Type B pancreatic cell (in vitro differentiated cells): ENCODE measurements at regions not wholly inside any gene's neighbourhood (a gene's known extent, or its start where the extent isn't known, plus 50 kb on each side); places are given as distances from the start of the nearest gene placed in this dataset.

Experiments used
- DNase-seq: peaks from one replicate; pipeline ENCODE4 v3.0.0; 2021; ENCODE audit warnings: mixed read lengths; ENCODE audit not compliant: unreplicated experiment; ENCODE audit errors: extremely low spot score
- H3K27ac Mint-ChIP-seq: 2 replicates; pipeline ENCODE4 v1.8.0; 2021; ENCODE audit warnings: mild to moderate bottlenecking, mixed read lengths
- H3K27me3 Mint-ChIP-seq: 2 replicates; pipeline ENCODE4 v1.8.0; 2021; ENCODE audit warnings: mixed read lengths
- H3K36me3 Mint-ChIP-seq: 2 replicates; pipeline ENCODE4 v1.8.0; 2021; ENCODE audit warnings: mixed read lengths
- H3K4me1 Mint-ChIP-seq: one replicate; pipeline ENCODE4 v1.8.0; 2021; ENCODE audit warnings: mixed read lengths; ENCODE audit not compliant: unreplicated experiment
- H3K4me3 Mint-ChIP-seq: 2 replicates; pipeline ENCODE4 v1.8.0; 2021; ENCODE audit warnings: mild to moderate bottlenecking, mixed read lengths
- H3K9me3 Mint-ChIP-seq: 2 replicates; pipeline ENCODE4 v1.8.0; 2021; ENCODE audit warnings: mixed read lengths
- TF ChIP-seq, protein P1 (sequence below): fragments of 200-600 bp; sonication (generic); conservative IDR thresholded peaks from 2 replicates; pipeline ENCODE4 v1.5.0; 2021; ENCODE audit warnings: antibody characterized with exemption, mild to moderate bottlenecking

DNA sequence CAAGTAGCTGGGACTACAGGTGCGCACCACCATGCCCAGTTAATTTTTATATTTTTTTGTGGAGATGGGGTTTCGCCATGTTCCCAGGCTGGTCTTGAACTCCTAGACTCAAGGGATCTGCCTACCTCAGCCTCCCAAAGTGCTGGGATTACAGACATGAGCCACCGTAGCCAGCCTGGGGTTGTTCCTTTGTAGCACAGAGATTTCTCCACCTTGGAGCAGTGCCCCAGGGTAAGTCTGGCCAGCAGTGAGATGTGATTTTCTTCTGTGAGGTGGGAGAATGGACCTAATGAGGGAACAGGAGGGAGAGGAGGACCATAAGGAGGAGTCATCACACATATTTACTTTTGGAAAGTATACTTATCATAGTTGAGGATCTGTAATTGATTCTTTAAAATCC, 61.1 kb upstream of the GADD45A start:
- peaks cover 5% of the 10 kb centered on the region for H3K27me3 Mint-ChIP-seq
- no peak overlapping the region for H3K27ac Mint-ChIP-seq

DNA sequence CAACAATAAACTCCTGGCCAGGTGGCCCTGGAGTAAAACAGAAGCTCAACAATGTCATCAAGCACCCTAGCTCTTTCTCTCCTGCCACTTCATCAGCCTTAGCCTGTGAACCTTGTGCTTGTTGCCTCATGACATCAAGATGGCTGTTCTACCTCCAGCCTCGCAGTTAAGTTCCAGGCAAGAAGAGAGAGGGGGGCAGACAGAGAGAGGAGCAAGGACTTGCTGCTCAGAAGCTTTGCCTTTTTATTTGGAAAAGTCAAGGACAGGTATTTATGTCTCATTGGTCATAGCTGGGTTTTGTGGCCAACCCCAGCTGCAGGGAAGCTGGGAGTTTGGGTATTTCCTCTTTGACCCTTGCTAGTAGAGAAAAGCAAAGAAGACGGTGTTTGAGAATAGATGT, 60.3 kb upstream of the GADD45A start:
- Mint-ChIP-seq H3K4me1 (no peaks in the 10 kb centered on the region), H3K9me3 (no peaks in the 10 kb centered on the region), H3K27me3 (peaks cover 5% of the 10 kb centered on the region), H3K36me3 (no peaks in the 10 kb centered on the region), H3K4me3 (no peak overlapping the region), H3K27ac (no peak overlapping the region)
- no peak for DNase-seq
- TF ChIP-seq, protein P1, sequence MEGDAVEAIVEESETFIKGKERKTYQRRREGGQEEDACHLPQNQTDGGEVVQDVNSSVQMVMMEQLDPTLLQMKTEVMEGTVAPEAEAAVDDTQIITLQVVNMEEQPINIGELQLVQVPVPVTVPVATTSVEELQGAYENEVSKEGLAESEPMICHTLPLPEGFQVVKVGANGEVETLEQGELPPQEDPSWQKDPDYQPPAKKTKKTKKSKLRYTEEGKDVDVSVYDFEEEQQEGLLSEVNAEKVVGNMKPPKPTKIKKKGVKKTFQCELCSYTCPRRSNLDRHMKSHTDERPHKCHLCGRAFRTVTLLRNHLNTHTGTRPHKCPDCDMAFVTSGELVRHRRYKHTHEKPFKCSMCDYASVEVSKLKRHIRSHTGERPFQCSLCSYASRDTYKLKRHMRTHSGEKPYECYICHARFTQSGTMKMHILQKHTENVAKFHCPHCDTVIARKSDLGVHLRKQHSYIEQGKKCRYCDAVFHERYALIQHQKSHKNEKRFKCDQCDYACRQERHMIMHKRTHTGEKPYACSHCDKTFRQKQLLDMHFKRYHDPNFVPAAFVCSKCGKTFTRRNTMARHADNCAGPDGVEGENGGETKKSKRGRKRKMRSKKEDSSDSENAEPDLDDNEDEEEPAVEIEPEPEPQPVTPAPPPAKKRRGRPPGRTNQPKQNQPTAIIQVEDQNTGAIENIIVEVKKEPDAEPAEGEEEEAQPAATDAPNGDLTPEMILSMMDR = no peak

More for the DNA sequence above, 61.1 kb upstream of the GADD45A start:
- Mint-ChIP-seq H3K36me3 (no peaks in the 10 kb centered on the region), H3K9me3 (no peaks in the 10 kb centered on the region), H3K4me3 (no peak overlapping the region), H3K4me1 (no peaks in the 10 kb centered on the region)
- no peak for DNase-seq
- TF ChIP-seq, protein P1 = no peak

DNA sequence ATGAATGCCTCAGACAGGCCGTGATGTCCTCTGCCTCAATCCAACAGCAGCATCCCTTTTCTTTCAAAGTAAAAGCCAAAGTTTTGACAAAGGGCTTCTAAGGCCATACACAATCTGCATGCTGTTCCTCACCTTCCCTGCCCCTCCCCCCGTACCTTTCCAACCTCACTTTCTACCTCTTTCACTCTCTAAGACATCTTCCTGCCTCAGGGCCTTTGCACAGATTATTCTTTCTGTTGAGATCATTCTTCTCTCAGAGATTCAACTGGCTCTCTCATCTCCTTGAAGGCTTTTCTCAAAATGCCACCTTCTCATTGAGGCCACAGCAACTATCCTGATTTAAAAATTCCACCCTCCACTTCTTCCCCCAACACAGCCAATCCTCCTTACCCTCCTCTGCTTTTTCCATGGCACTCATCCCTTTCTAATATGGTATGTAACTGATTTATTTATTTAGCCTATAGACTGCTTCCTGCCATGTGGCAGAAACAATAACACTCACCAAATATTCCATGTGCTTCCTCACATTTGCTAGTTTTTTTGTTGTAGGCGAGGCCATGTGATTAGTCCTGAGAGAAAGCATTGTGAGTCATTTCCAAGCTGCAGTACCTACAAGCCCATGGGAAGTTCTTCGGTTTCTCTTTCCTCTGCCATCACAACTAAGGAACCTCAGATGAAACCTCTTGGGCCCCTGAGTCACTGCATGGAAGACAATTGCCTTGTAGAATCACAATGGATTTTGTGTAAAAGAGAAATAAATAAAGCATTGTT, 58.7 kb upstream of the GADD45A start:
- Mint-ChIP-seq H3K9me3 (no peaks in the 10 kb centered on the region), H3K27me3 (peaks cover 5% of the 10 kb centered on the region), H3K36me3 (no peaks in the 10 kb centered on the region), H3K4me1 (no peaks in the 10 kb centered on the region), H3K4me3 (no peak overlapping the region), H3K27ac (no peak overlapping the region)
- TF ChIP-seq, protein P1 = no peak
- no peak for DNase-seq

DNA sequence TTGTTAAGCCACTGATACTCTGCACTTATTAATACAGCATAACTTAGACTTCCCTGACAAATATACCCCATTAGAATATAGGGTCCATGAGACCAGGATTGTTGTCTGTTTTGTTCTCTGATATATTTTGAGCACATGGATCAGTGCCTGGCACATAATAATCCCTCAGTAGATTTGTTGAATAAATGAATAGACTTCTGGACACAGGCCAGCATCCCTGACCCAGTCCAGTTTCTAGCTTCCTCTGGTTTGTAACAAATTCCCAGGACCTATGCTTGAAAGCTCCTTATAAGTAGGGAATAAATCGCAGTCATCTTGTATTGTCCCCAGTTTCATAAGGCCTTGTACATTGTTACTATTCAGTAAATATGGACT, 58.2 kb upstream of the GADD45A start:
- Mint-ChIP-seq H3K9me3 (no peaks in the 10 kb centered on the region), H3K4me3 (no peak overlapping the region), H3K4me1 (no peaks in the 10 kb centered on the region), H3K27me3 (peaks cover 5% of the 10 kb centered on the region), H3K27ac (no peak overlapping the region), H3K36me3 (no peaks in the 10 kb centered on the region)
- DNase-seq = no peak
- TF ChIP-seq, protein P1 = no peak

DNA sequence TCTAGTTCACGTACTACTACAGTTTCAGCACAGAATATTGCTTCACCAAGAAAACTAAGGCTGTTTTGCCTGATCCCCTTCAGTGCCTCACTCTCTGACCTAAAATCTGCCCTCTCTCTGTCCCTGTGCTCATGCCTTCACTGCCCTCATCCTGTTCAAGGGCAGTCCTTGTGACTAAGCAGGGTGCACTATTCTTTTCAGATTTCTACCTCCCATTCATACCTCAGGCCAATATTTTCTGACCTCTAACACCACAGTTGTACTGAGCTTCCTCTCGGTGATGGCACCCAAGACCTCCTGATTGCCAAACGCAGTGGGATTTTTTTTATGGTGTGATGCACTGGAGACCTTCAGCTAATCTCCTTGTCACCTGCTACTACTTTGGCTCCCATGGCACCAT, 57.7 kb upstream of the GADD45A start:
- no peak for DNase-seq
- H3K4me1 Mint-ChIP-seq = no peaks in the 10 kb centered on the region
- H3K9me3 Mint-ChIP-seq = no peaks in the 10 kb centered on the region

More for the DNA sequence above, 57.7 kb upstream of the GADD45A start:
- H3K27me3 Mint-ChIP-seq = peaks cover 5% of the 10 kb centered on the region
- no peaks in the 10 kb centered on the region for H3K36me3 Mint-ChIP-seq
- H3K4me3 Mint-ChIP-seq = no peak overlapping the region
- H3K27ac Mint-ChIP-seq = no peak overlapping the region
- TF ChIP-seq, protein P1 = no peak
